ENCODE measurements at regions not wholly inside any gene's neighbourhood (a gene's known extent, or its start where the extent isn't known, plus 50 kb on each side); places are given as distances from the start of the nearest gene placed in this dataset.

DNA sequence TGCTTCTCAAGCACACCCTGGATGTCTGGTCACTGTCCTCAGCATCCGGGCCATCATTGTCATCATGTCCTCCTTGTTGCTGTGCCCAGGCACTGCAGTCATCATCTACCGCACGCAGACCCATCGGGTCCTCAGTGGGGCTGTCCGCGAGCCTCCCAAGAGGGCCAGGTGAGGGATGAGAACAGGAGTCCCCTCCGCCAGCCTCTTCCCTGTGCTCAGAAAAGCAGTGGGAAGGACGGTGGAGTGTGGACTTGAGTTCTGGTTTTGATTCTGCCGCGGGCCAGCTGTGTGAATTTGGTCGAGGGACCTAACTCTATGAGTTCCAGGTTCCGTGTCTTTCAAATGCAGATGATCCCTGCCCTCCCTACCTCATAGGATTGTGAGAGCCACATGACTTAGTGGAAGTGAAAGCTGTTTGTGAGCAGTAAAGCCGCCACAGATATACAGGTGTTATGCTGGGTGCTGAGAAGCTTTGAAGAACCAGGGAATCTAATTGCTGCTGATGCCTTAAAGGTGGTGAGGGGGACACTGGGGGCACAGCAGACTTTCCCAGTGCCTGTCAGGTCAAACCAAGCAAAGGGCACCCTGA is 122.9 kb upstream of the RAP1B start:
- Histone ChIP-seq H3K4me3 (no peak overlapping the region), H3K4me1 (peaks cover 2% of the 10 kb centered on the region), H3K9me3 (no peaks in the 10 kb centered on the region), H3K27ac (no peak overlapping the region), H3K27me3 (no peaks in the 10 kb centered on the region), H3K36me3 (no peaks in the 10 kb centered on the region)
- intact Hi-C loops (cut with DNase I) = no loop called here
- DNase-seq (ENCODE audit: extremely low spot score in 2 of 2) = no peak
- TF ChIP-seq POLR2A (IDR thresholded peaks at IDR 0.05) = no peak
- TF ChIP-seq, protein P1, sequence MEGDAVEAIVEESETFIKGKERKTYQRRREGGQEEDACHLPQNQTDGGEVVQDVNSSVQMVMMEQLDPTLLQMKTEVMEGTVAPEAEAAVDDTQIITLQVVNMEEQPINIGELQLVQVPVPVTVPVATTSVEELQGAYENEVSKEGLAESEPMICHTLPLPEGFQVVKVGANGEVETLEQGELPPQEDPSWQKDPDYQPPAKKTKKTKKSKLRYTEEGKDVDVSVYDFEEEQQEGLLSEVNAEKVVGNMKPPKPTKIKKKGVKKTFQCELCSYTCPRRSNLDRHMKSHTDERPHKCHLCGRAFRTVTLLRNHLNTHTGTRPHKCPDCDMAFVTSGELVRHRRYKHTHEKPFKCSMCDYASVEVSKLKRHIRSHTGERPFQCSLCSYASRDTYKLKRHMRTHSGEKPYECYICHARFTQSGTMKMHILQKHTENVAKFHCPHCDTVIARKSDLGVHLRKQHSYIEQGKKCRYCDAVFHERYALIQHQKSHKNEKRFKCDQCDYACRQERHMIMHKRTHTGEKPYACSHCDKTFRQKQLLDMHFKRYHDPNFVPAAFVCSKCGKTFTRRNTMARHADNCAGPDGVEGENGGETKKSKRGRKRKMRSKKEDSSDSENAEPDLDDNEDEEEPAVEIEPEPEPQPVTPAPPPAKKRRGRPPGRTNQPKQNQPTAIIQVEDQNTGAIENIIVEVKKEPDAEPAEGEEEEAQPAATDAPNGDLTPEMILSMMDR (IDR thresholded peaks at IDR 0.05) = no peak
- TF ChIP-seq POLR2AphosphoS5 (IDR thresholded peaks at IDR 0.05; ENCODE audit: insufficient read depth in 1 of 2, low read depth in 1 of 2) = no peak

DNA sequence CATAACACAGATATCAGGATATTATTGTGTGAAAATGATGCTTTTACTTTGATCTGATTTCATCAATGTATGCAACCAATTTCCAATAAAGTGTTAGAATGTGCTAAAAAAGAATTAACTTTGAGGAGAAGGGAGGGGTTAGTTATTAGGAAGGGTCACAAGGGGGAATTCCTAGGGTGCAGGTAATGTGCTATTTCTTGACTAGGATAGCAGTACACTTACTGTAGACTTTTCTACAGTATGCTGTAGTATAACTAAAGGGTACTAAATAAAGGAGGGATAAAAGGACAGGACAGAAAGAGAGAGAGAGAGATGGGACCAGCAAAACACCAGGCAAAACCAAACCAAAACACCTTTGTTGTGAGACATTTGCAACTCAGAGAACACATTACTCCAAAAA is 121.4 kb upstream of the RAP1B start:
- H3K27me3 ChIP-seq = no peaks in the 10 kb centered on the region
- H3K27ac ChIP-seq = no peak overlapping the region
- H3K4me1 ChIP-seq = no peaks in the 10 kb centered on the region
- H3K36me3 ChIP-seq = no peaks in the 10 kb centered on the region
- no peak overlapping the region for H3K4me3 ChIP-seq
- DNase-seq (ENCODE audit: extremely low spot score in 2 of 2) = no peak
- intact Hi-C loops (cut with DNase I) = no loop called here
- H3K9me3 ChIP-seq = no peaks in the 10 kb centered on the region
- TF ChIP-seq POLR2AphosphoS5 (IDR thresholded peaks at IDR 0.05; ENCODE audit: insufficient read depth in 1 of 2, low read depth in 1 of 2) (no peak), POLR2A (IDR thresholded peaks at IDR 0.05) (no peak)
- TF ChIP-seq, protein P1 (IDR thresholded peaks at IDR 0.05) = no peak

DNA sequence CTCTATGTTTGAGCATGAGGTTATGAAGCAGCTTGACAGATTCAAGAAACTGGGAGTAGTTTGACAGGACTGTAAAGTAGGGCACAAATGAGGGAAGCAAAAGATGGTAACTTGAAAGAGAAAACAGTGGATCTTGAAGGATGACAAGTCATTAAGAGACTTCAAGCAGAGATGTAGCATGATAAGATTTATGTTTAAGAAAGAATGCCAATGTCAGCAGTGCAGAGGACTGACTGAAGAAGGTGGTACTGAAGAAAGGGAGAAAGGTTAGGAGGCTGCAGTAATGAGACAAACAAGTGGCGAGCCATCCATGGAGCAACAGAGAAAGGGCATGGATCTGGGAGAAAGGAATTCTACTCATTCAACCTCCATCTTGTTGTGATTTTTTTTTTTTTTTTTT is 120.2 kb upstream of the RAP1B start:
- intact Hi-C loops (cut with DNase I) = no loop called here
- TF ChIP-seq POLR2A (IDR thresholded peaks at IDR 0.05) (no peak), POLR2AphosphoS5 (IDR thresholded peaks at IDR 0.05; ENCODE audit: insufficient read depth in 1 of 2, low read depth in 1 of 2) (no peak)
- TF ChIP-seq, protein P1 (IDR thresholded peaks at IDR 0.05) = no peak
- no peaks in the 10 kb centered on the region for H3K36me3 ChIP-seq
- H3K4me1 ChIP-seq = no peaks in the 10 kb centered on the region
- H3K4me3 ChIP-seq = no peak overlapping the region
- H3K27ac ChIP-seq = no peak overlapping the region
- H3K9me3 ChIP-seq = no peaks in the 10 kb centered on the region
- no peak for DNase-seq (ENCODE audit: extremely low spot score in 2 of 2)
- no peaks in the 10 kb centered on the region for H3K27me3 ChIP-seq

DNA sequence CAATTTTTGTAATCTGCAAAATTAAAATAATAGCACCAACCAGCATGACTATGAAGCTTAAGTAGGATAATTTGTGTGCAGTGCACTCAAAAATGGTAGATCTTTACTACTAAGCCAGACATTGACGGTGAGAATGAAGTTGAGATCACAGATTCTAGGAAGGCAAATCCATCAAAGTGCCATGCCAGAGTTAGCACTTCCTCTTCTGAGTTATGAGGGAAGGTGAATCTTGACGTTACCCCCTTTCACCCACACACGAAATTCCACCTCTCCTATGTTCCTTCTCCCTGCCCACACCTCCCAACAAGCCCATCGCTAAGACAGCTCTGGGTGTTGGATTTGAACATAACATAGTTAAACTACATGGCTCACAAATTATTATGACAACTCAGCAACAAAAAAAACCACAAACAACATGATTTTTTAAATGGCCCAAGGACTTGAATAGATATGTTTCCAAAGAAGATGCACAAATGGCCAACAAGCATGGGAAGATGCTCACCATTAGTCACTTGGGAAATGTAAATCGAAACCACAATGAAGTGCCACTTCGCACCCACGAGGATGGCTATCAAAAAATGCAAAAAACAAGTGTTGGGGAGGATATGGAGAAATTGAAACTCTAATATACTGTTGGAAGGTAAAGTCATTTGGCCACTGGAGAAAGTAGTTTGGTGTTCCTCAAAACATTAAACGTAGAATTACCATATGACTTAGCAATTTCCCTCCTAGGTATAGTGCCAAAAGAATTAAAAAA is 119.3 kb upstream of the RAP1B start:
- H3K27ac ChIP-seq = no peak overlapping the region
- no peaks in the 10 kb centered on the region for H3K27me3 ChIP-seq
- intact Hi-C loops (cut with DNase I) = no loop called here
- H3K4me1 ChIP-seq = peaks cover 4% of the 10 kb centered on the region
- TF ChIP-seq POLR2AphosphoS5 (IDR thresholded peaks at IDR 0.05; ENCODE audit: insufficient read depth in 1 of 2, low read depth in 1 of 2) = no peak
- no peak for TF ChIP-seq POLR2A (IDR thresholded peaks at IDR 0.05)
- TF ChIP-seq, protein P1 (IDR thresholded peaks at IDR 0.05) = no peak
- H3K4me3 ChIP-seq = no peak overlapping the region
- H3K36me3 ChIP-seq = no peaks in the 10 kb centered on the region
- no peaks in the 10 kb centered on the region for H3K9me3 ChIP-seq
- no peak for DNase-seq (ENCODE audit: extremely low spot score in 2 of 2)
